Stomach (tissue), 8 donors: ENCODE measurements at regions not wholly inside any gene's neighbourhood (a gene's known extent, or its start where the extent isn't known, plus 50 kb on each side); places are given as distances from the start of the nearest gene placed in this dataset.
"Not testable (repeated sequence)": the region's sequence is repeated elsewhere in the genome, so short reads cannot be mapped to it uniquely, and the experiment has no call there.

Experiments
- DNase-seq, 2 donors: peaks; one replicate each; pipeline versions ENCODE4 v3.0.0 to v3.0.0-alpha.2; 2013 to 2019
- H3K27ac ChIP-seq, 5 donors: fragments of 200-600 bp in 4 of 5; sonication (generic) in 4 of 5; one replicate each; pipeline ENCODE4 v1.5.1; 2013 to 2019; ENCODE audit warnings: mild to moderate bottlenecking in 1 of 5, moderate library complexity in 1 of 5
- H3K27me3 ChIP-seq, 3 donors: fragments of 200-600 bp; sonication (generic); one replicate each; pipeline ENCODE4 v1.5.1; 2017 to 2019; ENCODE audit warnings: mixed run types in 1 of 3
- H3K36me3 ChIP-seq, 4 donors: fragments of 200-600 bp; sonication (generic); 1 replicate in 3 of 4; 2 replicates in 1 of 4; pipeline ENCODE4 v1.5.1; 2016 to 2019
- H3K4me1 ChIP-seq, 4 donors: fragments of 200-600 bp; sonication (generic); one replicate each; pipeline ENCODE4 v1.5.1; 2016 to 2019
- H3K4me3 ChIP-seq, 4 donors: fragments of 200-600 bp; sonication (generic) in 3 of 4; one replicate each; pipeline ENCODE4 v1.5.1; 2016 to 2019; ENCODE audit warnings: mild to moderate bottlenecking in 1 of 4
- H3K9me3 ChIP-seq, 4 donors: fragments of 200-600 bp; sonication (generic); one replicate each; pipeline ENCODE4 v1.5.1; 2016 to 2019
- CTCF ChIP-seq, 7 experiments: fragments of 450-650 bp in 4 of 7; fragments of 200-600 bp in 3 of 7; sonication (generic) in 3 of 7; IDR thresholded peaks; one replicate each; pipeline ENCODE4 v1.5.1; 2016 to 2019; ENCODE audit warnings: antibody characterized with exemption in 7 of 7, control low read depth in 2 of 7, mild to moderate bottlenecking in 1 of 7
- EP300 ChIP-seq: sonication (generic); formaldehyde crosslinking; IDR thresholded peaks from one replicate; pipeline ENCODE4 v1.6.1; 2017; ENCODE audit warnings: antibody characterized with exemption
- POLR2A ChIP-seq, 4 donors: fragments of 450-650 bp; IDR thresholded peaks; one replicate each; pipeline ENCODE4 v1.6.1; 2016; ENCODE audit warnings: antibody characterized with exemption in 4 of 4, control low read depth in 2 of 4, mild to moderate bottlenecking in 1 of 4, moderate library complexity in 1 of 4
- POLR2AphosphoS5 ChIP-seq, 3 donors: sonication (generic); formaldehyde crosslinking; IDR thresholded peaks; one replicate each; pipeline ENCODE4 v1.6.1; 2016; ENCODE audit warnings: antibody characterized with exemption in 3 of 3
- WGBS, 5 donors: extraction: QIAGEN DNeasy Blood & Tissue Kit in 3 of 5; methylation state at CpG; one replicate each; pipeline versions ENCODE4 v1.1.5 to v1.1.7; 2013 to 2018; 5-methylcytosine and 5-hydroxymethylcytosine counted together
- intact Hi-C: fragments of 100-400 bp; cut with DNase I; formaldehyde crosslinking; loops from one replicate; pipeline ENCODE4 v1.15.1; 2023; ENCODE audit warnings: low total_unique reads
- donor health status: healthy with polysubstance abuse.
- donor health status: Bipolar disorder and iron deficiency.
- donor health status: healthy.

GRCh38 chrX:114015966-114016365 lies 567.9 kb upstream of the HTR2C start:
- Histone ChIP-seq H3K27me3 (no peaks in the 10 kb centered on the region), H3K27ac (no peak overlapping the region), H3K9me3 (no peaks in the 10 kb centered on the region), H3K4me3 (no peak overlapping the region), H3K4me1 (no peaks in the 10 kb centered on the region), H3K36me3 (no peaks in the 10 kb centered on the region)
- 67 to 88% (median 82%) methylated on average over 5 to 6 of the region's 6 CpGs for WGBS, 5 donors
- intact Hi-C loops, result no loop called here
- no peak for DNase-seq
- TF ChIP-seq POLR2AphosphoS5 (IDR thresholded peaks at IDR 0.05), result no peak
- TF ChIP-seq POLR2A (IDR thresholded peaks at IDR 0.05), result no peak
- no peak for TF ChIP-seq EP300
- TF ChIP-seq CTCF (IDR thresholded peaks at IDR 0.05), result no peak

DNA sequence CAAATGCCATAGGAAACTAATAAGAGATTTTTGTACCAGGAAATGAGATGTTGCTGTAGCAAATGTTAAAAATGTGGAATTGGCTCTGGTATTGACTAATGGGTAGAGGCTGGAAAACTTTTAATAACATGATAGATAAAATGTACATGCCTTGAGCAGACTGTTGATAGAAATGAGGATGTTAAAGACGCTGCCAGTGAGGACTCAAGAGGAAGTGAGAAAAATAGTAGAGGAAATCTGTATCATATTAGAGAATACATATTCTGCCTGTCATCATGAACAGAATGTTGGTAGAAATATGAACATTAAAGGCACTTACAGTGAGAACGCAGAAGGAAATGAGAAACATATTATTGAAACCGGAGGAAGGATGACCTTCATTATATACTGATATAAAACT lies 577.2 kb upstream of the HTR2C start:
- H3K27me3 ChIP-seq, result no peaks in the 10 kb centered on the region

GRCh38 chrX:113996781-113997180 lies 587.1 kb upstream of the HTR2C start:
- intact Hi-C loops, result no loop called here
- WGBS, 5 donors, result 47 to 90% (median 63%) methylated on average over 1 of the region's 1 CpG
- H3K4me1 ChIP-seq, result no peaks in the 10 kb centered on the region
- H3K27me3 ChIP-seq, result no peaks in the 10 kb centered on the region
- no peak overlapping the region for H3K27ac ChIP-seq
- no peaks in the 10 kb centered on the region for H3K36me3 ChIP-seq
- no peaks in the 10 kb centered on the region for H3K9me3 ChIP-seq
- no peak for DNase-seq
- no peak overlapping the region for H3K4me3 ChIP-seq
- TF ChIP-seq CTCF (IDR thresholded peaks at IDR 0.05), result no peak
- no peak for TF ChIP-seq EP300
- TF ChIP-seq POLR2AphosphoS5 (IDR thresholded peaks at IDR 0.05), result no peak
- TF ChIP-seq POLR2A (IDR thresholded peaks at IDR 0.05), result no peak

More for the DNA sequence above, 577.2 kb upstream of the HTR2C start:
- Histone ChIP-seq H3K9me3 (no peaks in the 10 kb centered on the region), H3K4me1 (no peaks in the 10 kb centered on the region), H3K27ac (no peak overlapping the region), H3K4me3 (no peak overlapping the region), H3K36me3 (no peaks in the 10 kb centered on the region)
- DNase-seq, result no peak
- 84 to 92% (median 90%) methylated on average over 3 of the region's 3 CpGs for WGBS, 5 donors
- TF ChIP-seq CTCF (IDR thresholded peaks at IDR 0.05) (no peak), EP300 (no peak), POLR2AphosphoS5 (IDR thresholded peaks at IDR 0.05) (no peak), POLR2A (IDR thresholded peaks at IDR 0.05) (no peak)
- intact Hi-C loops, result no loop called here

- H3K4me3 ChIP-seq, H3K4me1 ChIP-seq, H3K36me3 ChIP-seq, DNase-seq, H3K27me3 ChIP-seq, H3K27ac ChIP-seq, intact Hi-C loops, H3K9me3 ChIP-seq: not testable (repeated sequence)
- WGBS, 5 donors, result 72 to 89% (median 77%) methylated on average over 9 of the region's 9 CpGs
Observed at GRCh38 chrX:113991720-113992119, 592.2 kb upstream of the HTR2C start.

DNA sequence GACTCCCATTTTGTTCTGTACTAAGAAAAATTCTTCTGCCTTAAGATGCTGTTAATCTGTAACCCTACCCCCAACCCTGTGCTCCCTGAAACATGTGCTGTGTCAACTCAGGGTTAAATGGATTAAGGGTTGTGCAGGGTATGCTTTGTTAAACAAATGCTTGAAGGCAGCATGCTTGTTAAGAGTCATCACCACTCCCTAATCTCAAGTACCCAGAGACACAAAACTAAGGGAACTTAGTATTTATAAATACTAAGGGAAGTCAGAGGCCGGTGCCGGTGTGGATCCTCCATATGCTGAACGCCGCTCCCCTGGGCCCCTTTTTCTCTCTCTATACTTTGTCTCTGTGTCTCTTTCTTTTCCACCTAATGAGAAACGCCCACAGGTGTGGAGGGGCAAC lies 593.2 kb upstream of the HTR2C start:
- H3K27me3 ChIP-seq, H3K36me3 ChIP-seq, H3K4me1 ChIP-seq, H3K27ac ChIP-seq, H3K9me3 ChIP-seq, DNase-seq, H3K4me3 ChIP-seq, intact Hi-C loops: not testable (repeated sequence)
- WGBS, 5 donors, result 11 to 36% (median 22%) methylated on average over 5 of the region's 5 CpGs

- H3K9me3 ChIP-seq, H3K36me3 ChIP-seq, H3K4me3 ChIP-seq, intact Hi-C loops, DNase-seq, H3K4me1 ChIP-seq, H3K27me3 ChIP-seq, H3K27ac ChIP-seq: not testable (repeated sequence)
- 69 to 85% (median 77%) methylated on average over 8 to 10 of the region's 10 CpGs for whole genome bisulfite sequencing, 5 donors
Observed at GRCh38 chrX:113988315-113988935, 595.5 kb upstream of the HTR2C start.
